Astrocyte of the cerebellum (primary cell): ENCODE measurements at regions not wholly inside any gene's neighbourhood (a gene's known extent, or its start where the extent isn't known, plus 50 kb on each side); places are given as distances from the start of the nearest gene placed in this dataset.
"Not testable (repeated sequence)": the region's sequence is repeated elsewhere in the genome, so short reads cannot be mapped to it uniquely, and the experiment has no call there.

Experiments
- DNase-seq: peaks from one replicate; pipeline ENCODE4 v3.0.0-alpha.2; 2011; ENCODE audit warnings: low read depth
- H3K4me3 ChIP-seq: 2 replicates; pipeline ENCODE4 v1.5.1; 2011; ENCODE audit warnings: mild to moderate bottlenecking, low read depth, low read length, moderate library complexity
- CTCF ChIP-seq: IDR thresholded peaks from 2 replicates; pipeline ENCODE4 v1.5.1; 2012; ENCODE audit warnings: low read length, low read depth, moderate library complexity, mild to moderate bottlenecking; ENCODE audit errors: missing control alignments
- in situ Hi-C: cut with HindIII; loops from 2 replicates; pipeline ENCODE4 v1.10.0; 2017; ENCODE audit warnings: low sequenced_read_pairs

GRCh38 chr6:57822896-57823358, 505.5 kb downstream of the PRIM2 start:
- no peak for DNase-seq
- no peak overlapping the region for H3K4me3 ChIP-seq

GRCh38 chr6:57837622-57838209, 520.3 kb downstream of the PRIM2 start:
- in situ Hi-C loops, DNase-seq, H3K4me3 ChIP-seq: not testable (repeated sequence)

More at GRCh38 chr6:57822896-57823358, 505.5 kb downstream of the PRIM2 start:
- no peak for TF ChIP-seq CTCF
- in situ Hi-C loops: no loop called here

- H3K4me3 ChIP-seq, DNase-seq, in situ Hi-C loops: not testable (repeated sequence)
These were observed 524.1 kb downstream of the PRIM2 start for GRCh38 chr6:57841551-57841950.

- DNase-seq, in situ Hi-C loops, H3K4me3 ChIP-seq: not testable (repeated sequence)
These were observed 536.4 kb downstream of the PRIM2 start for GRCh38 chr6:57853745-57854407.

- not testable (repeated sequence) for H3K4me3 ChIP-seq, DNase-seq
These were observed 543.3 kb downstream of the PRIM2 start for GRCh38 chr6:57860481-57861315.

GRCh38 chr6:57870083-57870482, 552.7 kb downstream of the PRIM2 start:
- H3K4me3 ChIP-seq, in situ Hi-C loops: not testable (repeated sequence)

More at GRCh38 chr6:57860481-57861315, 543.3 kb downstream of the PRIM2 start:
- in situ Hi-C loops: not testable (repeated sequence)

GRCh38 chr6:57873424-57873823, 556.0 kb downstream of the PRIM2 start:
- in situ Hi-C loops: not testable (repeated sequence)

More at GRCh38 chr6:57870083-57870482, 552.7 kb downstream of the PRIM2 start:
- DNase-seq: not testable (repeated sequence)

GRCh38 chr6:57876659-57877058, 559.2 kb downstream of the PRIM2 start:
- H3K4me3 ChIP-seq, DNase-seq, in situ Hi-C loops: not testable (repeated sequence)

More at GRCh38 chr6:57873424-57873823, 556.0 kb downstream of the PRIM2 start:
- H3K4me3 ChIP-seq, DNase-seq: not testable (repeated sequence)

- in situ Hi-C loops, DNase-seq, H3K4me3 ChIP-seq: not testable (repeated sequence)
These were observed 560.3 kb downstream of the PRIM2 start for GRCh38 chr6:57877729-57878128.

GRCh38 chr6:57878792-57879191, 561.4 kb downstream of the PRIM2 start:
- in situ Hi-C loops, DNase-seq, H3K4me3 ChIP-seq: not testable (repeated sequence)

- H3K4me3 ChIP-seq, in situ Hi-C loops, DNase-seq: not testable (repeated sequence)
These were observed 581.4 kb downstream of the PRIM2 start for GRCh38 chr6:57898850-57899249.

- in situ Hi-C loops, H3K4me3 ChIP-seq, DNase-seq: not testable (repeated sequence)
These were observed 583.4 kb downstream of the PRIM2 start for GRCh38 chr6:57900687-57901399.

- H3K4me3 ChIP-seq, DNase-seq, in situ Hi-C loops: not testable (repeated sequence)
These were observed 584.0 kb downstream of the PRIM2 start for GRCh38 chr6:57901445-57901844.

- DNase-seq, H3K4me3 ChIP-seq, in situ Hi-C loops: not testable (repeated sequence)
These were observed 586.9 kb downstream of the PRIM2 start for GRCh38 chr6:57904356-57904755.

GRCh38 chr6:57915300-57915699, 597.9 kb downstream of the PRIM2 start:
- in situ Hi-C loops, DNase-seq, H3K4me3 ChIP-seq: not testable (repeated sequence)
